GM19023 (cell line): ENCODE measurements at regions not wholly inside any gene's neighbourhood (a gene's known extent, or its start where the extent isn't known, plus 50 kb on each side); places are given as distances from the start of the nearest gene placed in this dataset.
A peak's percentile ranks its signal among the peaks of the same experiment; 100 is the strongest.

ENCODE experiments used
- ATAC-seq: cut with Tn5 transposase; IDR thresholded peaks from one replicate; pipeline ENCODE4 v1.9.1; 2021; ENCODE audit warnings: mild to moderate bottlenecking, moderate library complexity; ENCODE audit not compliant: unreplicated experiment

DNA sequence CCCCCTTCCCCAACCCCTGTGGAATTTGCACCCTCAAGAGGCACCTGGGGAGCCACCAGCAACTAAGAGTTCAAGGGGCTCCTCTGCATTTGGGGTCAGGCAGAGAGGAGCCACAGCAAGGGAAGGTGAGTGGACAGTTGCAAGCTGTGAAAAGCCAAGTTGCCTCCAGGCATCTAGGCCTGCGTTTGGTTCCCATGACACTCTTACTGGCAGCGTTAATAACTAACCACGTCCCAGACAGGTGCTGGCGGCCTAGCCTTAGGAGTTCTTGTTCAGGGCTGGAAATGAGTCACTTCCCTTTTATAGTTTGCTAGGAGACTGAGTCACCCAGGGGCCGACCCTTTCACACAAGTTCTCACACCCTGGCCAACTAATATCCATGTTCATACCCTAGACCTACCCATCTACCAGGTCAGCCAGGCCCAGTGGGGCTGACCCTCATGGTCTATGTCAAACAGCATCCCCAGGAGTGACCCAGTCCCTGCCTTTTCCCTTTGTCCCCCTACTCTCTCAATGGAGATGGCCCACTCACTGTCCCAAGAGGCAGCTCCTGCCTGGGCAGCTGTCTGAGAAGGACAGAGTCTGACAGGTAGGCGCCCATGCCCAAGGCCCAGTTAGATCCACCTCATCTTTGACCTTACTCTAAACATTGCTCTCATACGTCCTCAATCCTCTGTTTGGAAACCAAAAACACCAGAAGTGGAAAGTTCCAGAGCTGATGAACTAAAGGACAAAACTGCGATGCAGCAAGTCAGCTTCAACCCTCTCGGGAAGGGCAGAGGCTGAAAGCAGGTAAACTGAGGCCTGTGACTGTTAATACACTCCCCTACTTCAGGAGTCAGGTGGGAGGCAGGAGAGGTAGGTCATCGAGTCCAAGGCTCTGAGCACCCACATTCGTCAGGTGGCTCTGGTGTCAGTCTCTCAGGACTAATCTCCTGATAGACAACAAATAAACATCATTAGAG lies 300.6 kb downstream of the SOX9 start:
- ATAC-seq, result peak; percentile 32

DNA sequence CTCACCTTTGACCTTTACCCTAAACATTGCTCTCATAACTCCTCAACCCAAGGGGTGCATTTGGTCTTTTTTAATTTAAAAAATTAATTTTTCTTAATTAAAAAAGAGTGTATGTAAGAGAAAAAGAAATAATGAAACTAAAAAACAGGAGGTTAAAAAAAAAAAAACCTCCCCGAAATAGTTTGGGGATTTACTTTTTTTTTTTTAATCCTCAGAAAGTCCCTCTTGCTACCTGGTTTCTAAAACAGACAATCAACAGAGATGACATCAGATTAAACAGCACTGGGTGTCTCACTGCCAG lies 301.3 kb downstream of the SOX9 start:
- ATAC-seq, result peak; percentile 7

DNA sequence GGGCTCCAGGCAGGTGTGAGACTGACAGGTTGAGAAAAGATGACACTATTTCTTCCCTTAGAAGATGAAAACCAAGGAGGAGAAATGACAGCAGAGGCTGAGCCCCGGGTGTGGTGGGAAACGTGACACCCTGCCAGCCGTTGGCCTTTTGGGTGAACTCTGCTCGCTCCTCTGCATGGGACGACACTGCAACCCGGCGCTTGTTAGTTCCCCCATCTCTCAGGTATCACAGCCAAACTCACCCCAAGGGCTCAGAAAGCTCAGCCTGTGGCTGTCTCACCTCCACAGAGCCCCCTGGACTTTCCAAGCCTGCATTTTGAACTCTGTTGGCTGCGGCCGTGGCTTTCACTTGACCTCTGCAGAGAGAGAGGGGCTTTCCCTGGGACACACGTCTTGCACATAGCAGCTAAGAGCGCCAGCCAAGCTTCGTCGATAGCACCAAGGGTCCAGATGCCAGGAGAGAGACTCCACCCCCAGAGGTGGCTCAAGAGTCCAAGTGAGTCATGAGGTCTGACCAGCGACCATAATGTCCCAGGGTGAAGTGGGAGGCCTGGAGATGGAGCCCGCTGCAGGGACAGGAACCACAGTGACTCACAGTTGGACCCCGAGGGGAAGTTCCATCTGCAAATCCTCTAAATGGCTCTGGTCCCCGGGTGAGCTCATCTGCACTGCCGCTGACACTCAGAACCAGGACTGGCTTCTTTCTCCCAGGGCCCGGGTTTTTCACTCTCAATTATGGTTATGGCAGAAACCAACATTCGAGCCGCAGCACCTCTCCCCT lies 301.9 kb downstream of the SOX9 start:
- ATAC-seq, result peak; percentile 50

DNA sequence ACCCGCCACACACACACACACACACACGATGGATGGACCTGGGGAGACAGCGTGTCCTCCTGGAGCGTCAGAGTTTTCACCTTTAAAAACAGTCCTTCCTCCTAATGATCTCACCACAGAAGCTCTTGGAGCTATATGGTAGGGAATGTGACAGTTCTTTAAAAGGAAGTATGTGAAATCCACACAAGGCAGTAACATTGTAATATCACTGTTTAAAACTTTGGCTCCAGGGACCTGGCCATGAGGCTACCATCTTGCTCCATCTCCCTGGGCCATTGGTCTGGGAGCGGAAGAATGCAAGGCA lies 302.4 kb downstream of the SOX9 start:
- ATAC-seq, result no peak

DNA sequence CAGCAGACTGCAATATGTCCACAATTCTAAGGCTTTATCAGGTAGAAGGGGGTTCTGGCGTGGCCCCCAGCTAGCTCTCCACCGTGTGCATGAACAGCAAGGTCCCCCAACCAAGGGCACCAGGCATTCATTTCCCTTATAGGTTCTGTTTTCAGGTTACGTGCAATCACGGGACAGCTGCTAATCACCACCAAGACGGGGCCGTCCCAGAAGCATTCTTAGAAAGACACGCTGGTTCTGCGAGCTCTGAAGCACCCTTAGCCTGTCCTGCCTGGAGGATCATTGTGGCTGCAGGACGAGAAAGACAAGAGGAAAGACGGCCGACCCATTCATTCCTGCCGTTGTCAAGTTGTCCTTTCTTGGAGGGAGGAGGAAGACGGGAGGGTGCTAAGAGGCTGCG lies 302.9 kb downstream of the SOX9 start:
- peak; percentile 7 for ATAC-seq

DNA sequence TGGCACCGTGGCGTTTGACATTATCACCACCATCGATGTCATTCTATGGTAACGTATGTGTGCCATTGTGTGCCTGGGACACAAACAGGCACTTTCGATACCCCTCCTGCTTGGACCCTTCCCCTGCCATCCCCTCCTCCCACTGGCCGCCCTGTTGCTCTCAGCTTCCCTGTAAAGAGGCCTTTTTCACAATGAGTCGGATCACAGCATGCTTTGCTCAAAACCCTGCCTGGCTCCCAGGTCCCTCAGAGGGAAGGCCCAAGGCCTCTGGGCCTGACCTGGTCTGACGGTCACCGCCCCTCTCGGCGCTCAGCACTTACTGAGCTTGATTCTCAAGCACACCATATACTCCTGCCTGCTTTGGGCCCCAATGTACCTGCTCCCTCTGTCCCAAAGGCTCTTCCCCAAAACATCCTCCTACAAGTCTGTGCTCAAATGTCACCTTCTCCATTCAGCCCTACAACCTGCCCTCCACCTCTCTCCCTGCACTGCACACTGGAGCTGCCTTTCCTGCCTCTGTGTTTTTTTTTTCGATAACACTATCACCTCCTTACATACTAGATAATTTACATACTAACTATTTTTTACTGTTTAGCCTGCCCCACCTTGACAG lies 303.8 kb downstream of the SOX9 start:
- no peak for ATAC-seq

DNA sequence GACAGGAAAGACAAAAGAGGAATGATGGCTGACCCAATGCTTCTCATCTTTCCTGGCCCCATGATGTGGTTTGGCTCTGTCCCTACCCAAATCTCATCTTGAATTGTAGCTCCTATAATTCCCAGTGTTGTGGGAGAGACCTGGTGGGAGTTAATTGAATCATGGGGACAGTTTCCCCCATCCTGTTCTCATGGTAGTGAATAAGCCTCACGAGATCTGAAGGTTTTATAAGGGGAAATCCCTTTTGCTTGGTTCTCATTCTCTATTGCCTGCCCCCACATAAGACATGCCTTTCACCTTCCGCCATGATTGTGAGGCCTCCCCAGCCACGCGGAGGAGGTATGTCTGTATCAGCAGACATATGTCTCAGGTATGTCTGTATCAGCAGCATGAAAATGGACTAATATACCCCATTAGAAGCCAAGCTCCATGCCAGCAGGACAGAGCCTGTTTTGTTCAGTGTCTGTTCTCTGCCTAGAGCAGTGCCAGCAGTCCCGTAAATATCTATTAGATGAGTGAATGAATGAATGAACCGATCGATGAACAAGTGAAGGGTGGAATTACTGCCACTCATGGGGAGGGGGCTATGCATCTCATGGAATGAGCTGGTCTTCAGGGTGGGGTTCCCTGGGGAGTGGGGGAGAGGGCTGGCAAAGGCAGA lies 304.4 kb downstream of the SOX9 start:
- no peak for ATAC-seq

DNA sequence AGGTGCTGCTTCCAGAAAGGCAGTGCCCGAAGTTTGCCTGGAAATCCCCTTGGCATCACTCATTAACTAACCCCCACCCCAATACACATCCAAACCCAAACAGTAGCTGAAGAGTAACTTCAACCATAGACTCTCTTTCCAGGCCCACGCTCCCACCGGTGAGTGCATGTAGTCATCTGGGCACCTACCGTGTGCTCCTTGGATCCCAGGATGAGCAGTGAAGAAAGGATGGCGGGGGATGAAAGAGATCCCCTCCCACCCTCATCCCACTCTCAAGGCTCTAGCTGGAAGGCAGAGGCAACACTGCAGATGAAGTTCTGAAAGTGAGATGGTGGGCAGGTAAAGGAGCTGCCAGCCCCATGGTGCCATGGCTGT lies 305.0 kb downstream of the SOX9 start:
- ATAC-seq, result no peak

DNA sequence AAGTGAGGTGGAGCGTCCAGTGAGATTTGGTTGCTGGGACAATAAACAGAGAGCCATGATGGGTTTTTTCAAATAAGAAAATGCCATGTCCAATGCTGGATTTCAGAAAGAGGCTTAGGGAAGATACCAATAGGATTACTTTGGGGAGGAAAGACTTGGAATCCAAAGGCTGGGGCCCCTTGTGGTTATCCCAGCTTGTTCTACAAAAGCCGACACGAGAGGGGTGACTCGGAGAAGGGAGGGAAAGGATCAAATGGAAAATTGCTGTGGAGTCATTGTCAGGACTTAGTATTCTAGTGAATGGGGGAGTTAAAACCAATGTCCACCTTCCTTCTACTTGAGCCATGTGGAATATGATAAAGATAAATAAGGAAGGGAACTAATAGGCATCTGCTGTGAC lies 305.5 kb downstream of the SOX9 start:
- ATAC-seq, result no peak

DNA sequence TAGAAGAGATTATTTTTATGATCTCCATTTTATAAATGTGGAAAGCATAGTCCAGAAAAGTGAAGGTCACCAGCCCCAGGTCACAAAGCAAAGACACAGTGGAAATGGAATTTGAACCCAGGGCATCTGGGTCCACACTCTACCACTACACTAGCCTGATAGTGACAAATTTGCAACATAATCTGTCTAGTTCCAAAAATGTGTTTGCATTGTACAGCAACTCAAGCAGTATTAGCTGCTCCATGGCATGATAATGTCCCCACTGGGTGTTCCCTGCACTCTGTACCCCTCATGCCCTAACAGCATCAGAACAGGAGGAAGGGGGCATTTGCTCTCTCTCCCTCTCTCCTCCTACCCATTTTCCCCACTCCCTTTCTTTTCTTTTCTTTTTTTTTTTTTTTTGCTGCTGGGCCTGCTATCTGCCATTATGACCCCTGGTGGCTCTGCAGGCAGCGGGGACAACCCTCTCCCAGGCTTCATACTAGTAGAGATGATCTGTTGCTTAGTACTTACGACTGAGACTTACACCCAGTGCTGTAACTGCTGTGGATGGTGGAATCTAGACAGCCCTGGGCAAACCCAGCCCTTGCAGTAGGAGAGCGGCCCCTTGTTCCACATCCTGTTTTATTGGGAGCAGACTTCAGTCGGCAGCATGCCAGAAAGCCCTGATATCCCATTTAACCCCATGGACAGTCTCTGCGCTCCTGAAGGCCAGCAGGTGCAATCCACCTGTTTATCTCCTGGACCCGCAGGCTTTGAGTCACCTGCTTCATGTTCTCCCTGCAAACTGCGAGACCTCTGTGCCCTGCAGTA lies 306.3 kb downstream of the SOX9 start:
- ATAC-seq, result no peak

DNA sequence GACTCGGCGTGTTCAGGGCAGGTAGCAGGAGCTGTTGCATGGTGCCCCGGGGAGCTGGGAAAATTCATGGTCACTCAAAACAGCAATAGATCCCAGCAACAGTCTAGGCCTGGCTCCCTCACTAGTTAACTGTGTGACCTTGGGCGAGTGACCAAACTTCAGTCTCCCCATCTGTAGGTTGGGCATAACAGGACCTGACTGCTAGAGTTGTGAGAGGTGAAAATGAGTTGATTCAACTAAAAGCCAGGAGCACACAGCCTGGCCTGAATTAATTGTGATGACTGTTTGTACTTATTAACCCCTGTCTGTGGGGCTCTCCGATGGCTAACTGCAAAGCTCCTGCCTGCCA lies 306.9 kb downstream of the SOX9 start:
- no peak for ATAC-seq

DNA sequence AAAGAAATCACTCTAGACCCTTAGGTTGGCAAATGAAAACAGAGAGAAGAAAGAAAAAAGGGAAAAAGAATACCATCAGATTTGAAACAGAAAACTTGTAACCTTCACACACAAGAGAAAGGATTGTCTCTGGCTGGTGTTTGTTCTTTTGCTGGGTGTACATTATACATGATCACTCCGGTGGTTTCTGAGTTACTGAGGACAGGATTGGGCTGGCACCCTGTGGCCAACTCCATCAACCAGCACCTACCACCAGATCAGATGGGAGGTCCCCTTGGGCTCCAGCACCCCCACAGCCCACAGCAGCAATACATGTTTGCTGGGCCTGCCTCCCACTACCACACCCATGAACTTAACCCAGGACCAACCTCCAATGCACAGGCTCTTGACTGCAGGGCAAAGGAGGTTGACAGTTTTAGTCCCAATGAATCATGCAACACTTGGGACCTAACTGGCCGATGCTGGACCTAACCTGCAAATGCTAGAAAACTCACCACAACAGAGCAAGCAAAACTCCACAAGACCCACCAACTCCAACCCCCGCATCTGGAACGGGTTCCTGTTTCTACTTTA lies 308.3 kb downstream of the SOX9 start:
- no peak for ATAC-seq

DNA sequence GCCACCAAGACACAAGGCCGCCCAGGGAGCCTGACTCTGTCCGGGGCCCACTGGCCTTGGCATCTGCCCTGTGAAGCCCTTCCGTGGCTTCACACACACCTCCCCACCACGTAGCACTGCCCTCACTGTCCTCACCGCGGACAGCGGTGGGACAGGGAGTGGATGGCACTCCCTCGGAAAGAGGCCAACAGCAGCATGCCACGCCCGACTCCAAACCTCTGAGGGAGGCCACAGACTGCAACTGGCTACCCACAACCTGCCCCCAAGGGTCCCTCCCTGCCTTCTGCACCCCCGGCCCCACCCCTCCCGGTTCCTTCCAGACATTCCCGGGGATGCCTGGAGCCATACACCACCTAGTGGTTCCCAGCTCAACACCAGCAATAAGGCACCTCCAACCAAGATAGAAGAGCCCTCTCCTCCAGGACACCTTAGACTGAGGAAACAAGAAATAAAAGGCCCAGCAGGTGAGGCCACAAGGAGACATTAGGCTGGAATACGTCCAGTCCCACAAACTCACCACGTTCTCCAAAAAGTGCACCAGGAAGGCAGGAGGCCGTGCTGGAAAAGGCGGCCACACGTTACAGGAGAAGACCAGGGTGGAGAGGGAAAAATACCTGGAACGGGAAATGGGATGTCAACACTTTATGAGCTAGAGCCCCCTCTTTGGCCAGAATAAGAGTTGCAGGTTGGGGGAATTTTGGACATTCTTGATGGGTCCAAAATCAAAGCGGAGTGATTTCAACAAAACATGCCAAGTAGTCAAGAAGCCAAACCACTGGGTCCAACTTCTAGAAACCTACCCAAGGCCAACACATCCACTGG lies 310.0 kb downstream of the SOX9 start:
- ATAC-seq, result no peak

DNA sequence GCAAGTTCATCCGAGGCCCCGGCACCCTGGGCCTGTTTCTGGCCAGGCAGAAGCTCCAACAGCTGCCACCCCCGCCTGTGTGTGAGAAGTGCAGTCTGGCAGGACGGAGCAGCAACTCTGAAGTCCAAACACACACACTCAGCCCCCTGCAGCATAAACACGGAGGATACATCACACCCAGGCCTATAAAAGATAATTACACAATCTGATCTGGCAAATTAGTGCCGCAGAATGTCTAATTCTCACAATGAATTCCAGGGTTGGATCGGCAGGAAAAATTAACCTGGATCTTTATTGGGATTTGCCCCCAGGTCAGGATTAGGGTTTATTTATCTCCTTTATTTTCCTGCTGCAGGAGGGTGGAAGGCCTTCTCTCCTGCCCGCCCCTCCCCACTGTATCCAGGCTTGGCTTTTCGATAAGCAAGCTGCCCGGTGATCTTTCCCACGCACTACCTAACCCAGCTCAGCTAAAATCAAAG lies 311.4 kb downstream of the SOX9 start:
- no peak for ATAC-seq

DNA sequence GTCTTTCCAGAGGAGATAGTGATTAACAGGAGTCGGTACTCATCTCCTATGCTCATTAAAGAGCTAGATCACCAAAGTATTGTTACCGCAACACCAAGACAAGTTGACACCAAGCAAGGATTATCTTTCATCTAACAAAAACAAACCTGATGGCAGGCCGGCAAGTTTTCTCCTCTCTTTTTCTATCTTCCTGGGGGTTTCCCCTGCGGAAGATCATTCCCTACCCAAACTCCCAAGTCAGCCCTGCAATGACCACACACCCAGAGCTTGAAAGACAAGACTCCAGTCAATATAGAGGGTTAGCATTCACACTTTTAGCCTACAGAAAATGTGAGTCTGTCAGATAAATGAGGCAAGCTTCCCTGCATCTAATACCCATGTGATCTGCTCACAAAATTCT lies 312.1 kb downstream of the SOX9 start:
- ATAC-seq, result no peak

DNA sequence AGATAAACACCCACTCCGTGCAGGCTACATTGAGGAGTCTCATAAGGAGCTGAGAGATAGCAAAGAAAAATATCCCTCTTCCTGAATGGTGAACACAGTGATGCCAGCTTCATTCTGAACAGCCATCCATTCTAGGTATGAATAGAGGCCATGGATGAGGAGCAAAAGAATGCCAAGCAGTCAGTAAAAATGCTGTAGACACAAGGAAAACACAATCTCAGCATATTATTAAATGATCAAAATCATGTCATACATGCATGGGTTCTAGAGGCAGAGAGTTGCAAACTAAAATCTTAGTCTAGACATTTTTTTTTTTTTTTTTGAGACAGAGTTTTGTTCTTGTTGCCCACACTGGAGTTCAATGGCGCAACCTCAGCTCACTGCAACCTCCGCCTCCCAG lies 313.0 kb downstream of the SOX9 start:
- ATAC-seq, result no peak

DNA sequence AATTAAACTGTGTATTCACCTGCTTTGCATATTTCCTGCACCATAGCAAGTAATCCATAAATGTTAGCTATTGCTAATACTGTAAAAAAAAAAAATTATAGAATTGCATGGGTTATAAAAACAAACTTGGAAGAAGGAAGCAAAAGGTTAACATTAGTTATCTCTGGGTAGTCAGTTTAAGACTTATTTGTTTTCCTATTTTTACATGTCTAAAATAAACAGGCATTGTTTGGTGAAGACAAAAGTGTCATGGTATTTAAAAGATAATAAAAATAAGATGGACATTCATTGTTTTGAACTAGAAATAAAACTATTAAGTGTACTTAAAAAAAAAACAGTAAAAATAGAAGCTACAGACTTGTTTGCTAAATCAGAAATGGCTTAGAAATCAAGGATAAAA lies 313.8 kb downstream of the SOX9 start:
- no peak for ATAC-seq

DNA sequence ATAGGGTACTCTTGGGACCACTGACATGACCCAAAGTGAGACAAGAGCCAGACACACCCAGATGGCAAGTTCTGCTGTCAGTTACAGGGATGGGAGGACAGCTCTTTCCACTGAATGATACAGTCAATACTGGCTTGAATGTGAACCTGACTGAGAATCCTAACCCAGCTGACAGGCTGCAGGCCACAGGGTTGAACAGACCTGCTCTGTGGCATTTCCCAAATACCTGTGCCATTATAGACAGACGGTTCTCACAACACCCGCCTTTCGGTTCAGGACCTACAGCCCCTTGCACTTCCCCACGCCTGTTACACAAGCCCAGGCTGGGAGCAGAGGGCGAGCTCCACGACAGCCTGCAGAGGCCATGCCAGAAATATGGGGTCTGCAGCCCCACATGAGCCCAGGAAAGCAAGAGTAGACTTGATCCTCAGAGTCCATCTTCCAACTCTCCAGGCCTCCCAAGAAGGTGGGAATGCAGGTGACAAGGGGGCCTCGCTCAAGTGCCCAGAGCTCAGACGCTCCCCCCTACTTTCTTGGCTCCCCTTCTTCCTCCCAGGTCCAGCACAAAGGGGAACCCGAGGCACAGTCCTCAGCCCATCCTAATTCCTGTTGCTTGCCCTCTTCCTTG lies 314.3 kb downstream of the SOX9 start:
- no peak for ATAC-seq

DNA sequence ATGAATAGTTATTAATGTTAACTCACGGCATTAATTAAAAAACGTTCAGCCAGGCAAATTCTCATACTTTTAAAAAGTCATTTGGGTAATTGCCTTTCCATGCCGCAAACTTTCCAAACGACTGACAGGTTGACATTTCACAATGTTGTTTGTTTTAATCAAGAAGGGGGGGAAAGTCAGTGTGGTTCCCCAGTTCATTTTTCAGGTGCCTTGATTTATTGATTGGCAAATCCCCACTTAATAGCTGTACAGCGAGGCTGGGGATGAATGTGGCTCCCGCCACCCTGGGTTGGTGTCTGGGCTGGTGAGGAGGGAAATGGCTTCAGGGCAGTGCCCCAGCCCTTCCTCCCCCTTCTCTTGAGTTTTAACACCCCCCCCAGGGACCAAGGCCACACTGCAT lies 318.0 kb downstream of the SOX9 start:
- ATAC-seq, result no peak
